ENCODE measurements at regions not wholly inside any gene's neighbourhood (a gene's known extent, or its start where the extent isn't known, plus 50 kb on each side); places are given as distances from the start of the nearest gene placed in this dataset.
"Not testable (repeated sequence)": the region's sequence is repeated elsewhere in the genome, so short reads cannot be mapped to it uniquely, and the experiment has no call there.

GRCh38 chr7:76875760-76876159 is 156.4 kb downstream of the SPDYE17 start:
- FAIRE-seq; BruUV-seq (replicated peaks); H3K27ac ChIP-seq (ENCODE audit: insufficient read depth, low read depth, low read length); intact Hi-C loops (cut with micrococcal nuclease); H3K27me3 ChIP-seq (ENCODE audit: control insufficient read depth in 2 of 2, insufficient read depth in 2 of 2, low read length in 2 of 2); POLR2A ChIA-PET; H3K79me2 ChIP-seq (ENCODE audit: control insufficient read depth, insufficient read depth, low read length); H3K9me3 ChIP-seq (replicated peaks; ENCODE audit: control insufficient read depth, insufficient read depth, low read length); CTCF ChIA-PET; H3K9ac ChIP-seq (replicated peaks; ENCODE audit: extremely low read depth, insufficient read depth, low read length); H3K9me1 ChIP-seq (replicated peaks; ENCODE audit: control insufficient read depth, extremely low read depth, insufficient read depth, low read length); dilution Hi-C loops (cut with MboI; ENCODE audit: extremely low pct_ligation_motif_present, low sequenced_read_pairs); DNase-seq (ENCODE audit: low read depth, low spot score); H2AFZ ChIP-seq (ENCODE audit: low read depth, low read length); H3K36me3 ChIP-seq (ENCODE audit: control insufficient read depth in 2 of 2, extremely low read depth in 1 of 2, insufficient read depth in 2 of 2, low read length in 2 of 2); H3K4me3 ChIP-seq (replicated peaks in 1 of 3; ENCODE audit: insufficient read depth in 1 of 3, low read depth in 1 of 3, low read length in 3 of 3); H4K20me1 ChIP-seq (replicated peaks; ENCODE audit: control insufficient read depth, extremely low read depth, insufficient read depth, low read length); H3K4me2 ChIP-seq (ENCODE audit: insufficient read depth, low read length); H3K4me1 ChIP-seq (ENCODE audit: control insufficient read depth, extremely low read depth, insufficient read depth, low read length): not testable (repeated sequence)

- BruUV-seq (replicated peaks); H3K9ac ChIP-seq (replicated peaks; ENCODE audit: extremely low read depth, insufficient read depth, low read length); H3K9me3 ChIP-seq (replicated peaks; ENCODE audit: control insufficient read depth, insufficient read depth, low read length); H3K4me1 ChIP-seq (ENCODE audit: control insufficient read depth, extremely low read depth, insufficient read depth, low read length); H3K36me3 ChIP-seq (ENCODE audit: control insufficient read depth in 2 of 2, extremely low read depth in 1 of 2, insufficient read depth in 2 of 2, low read length in 2 of 2); H3K4me2 ChIP-seq (ENCODE audit: insufficient read depth, low read length); POLR2A ChIA-PET; H3K4me3 ChIP-seq (replicated peaks in 1 of 3; ENCODE audit: insufficient read depth in 1 of 3, low read depth in 1 of 3, low read length in 3 of 3); H3K9me1 ChIP-seq (replicated peaks; ENCODE audit: control insufficient read depth, extremely low read depth, insufficient read depth, low read length); FAIRE-seq; H3K27me3 ChIP-seq (ENCODE audit: control insufficient read depth in 2 of 2, insufficient read depth in 2 of 2, low read length in 2 of 2); H3K27ac ChIP-seq (ENCODE audit: insufficient read depth, low read depth, low read length); intact Hi-C loops (cut with micrococcal nuclease); H2AFZ ChIP-seq (ENCODE audit: low read depth, low read length); DNase-seq (ENCODE audit: low read depth, low spot score); dilution Hi-C loops (cut with MboI; ENCODE audit: extremely low pct_ligation_motif_present, low sequenced_read_pairs); H3K79me2 ChIP-seq (ENCODE audit: control insufficient read depth, insufficient read depth, low read length); CTCF ChIA-PET; H4K20me1 ChIP-seq (replicated peaks; ENCODE audit: control insufficient read depth, extremely low read depth, insufficient read depth, low read length): not testable (repeated sequence)
Observed at GRCh38 chr7:76870504-76870808, 161.7 kb downstream of the SPDYE17 start.

- intact Hi-C loops (cut with micrococcal nuclease) = not testable (repeated sequence)
Observed at GRCh38 chr7:76867364-76867889, 164.7 kb downstream of the SPDYE17 start.

GRCh38 chr7:76863150-76863773 is 168.9 kb downstream of the SPDYE17 start:
- H3K79me2 ChIP-seq (ENCODE audit: control insufficient read depth, insufficient read depth, low read length); intact Hi-C loops (cut with micrococcal nuclease); dilution Hi-C loops (cut with MboI; ENCODE audit: extremely low pct_ligation_motif_present, low sequenced_read_pairs); DNase-seq (ENCODE audit: low read depth, low spot score); H3K9me1 ChIP-seq (replicated peaks; ENCODE audit: control insufficient read depth, extremely low read depth, insufficient read depth, low read length); H2AFZ ChIP-seq (ENCODE audit: low read depth, low read length); H3K9me3 ChIP-seq (replicated peaks; ENCODE audit: control insufficient read depth, insufficient read depth, low read length); H3K4me3 ChIP-seq (replicated peaks in 1 of 3; ENCODE audit: insufficient read depth in 1 of 3, low read depth in 1 of 3, low read length in 3 of 3); CTCF ChIA-PET; H3K36me3 ChIP-seq (ENCODE audit: control insufficient read depth in 2 of 2, extremely low read depth in 1 of 2, insufficient read depth in 2 of 2, low read length in 2 of 2); H3K4me2 ChIP-seq (ENCODE audit: insufficient read depth, low read length); FAIRE-seq; POLR2A ChIA-PET; H4K20me1 ChIP-seq (replicated peaks; ENCODE audit: control insufficient read depth, extremely low read depth, insufficient read depth, low read length); H3K27me3 ChIP-seq (ENCODE audit: control insufficient read depth in 2 of 2, insufficient read depth in 2 of 2, low read length in 2 of 2); H3K9ac ChIP-seq (replicated peaks; ENCODE audit: extremely low read depth, insufficient read depth, low read length); H3K27ac ChIP-seq (ENCODE audit: insufficient read depth, low read depth, low read length); H3K4me1 ChIP-seq (ENCODE audit: control insufficient read depth, extremely low read depth, insufficient read depth, low read length); BruUV-seq (replicated peaks): not testable (repeated sequence)

More at GRCh38 chr7:76867364-76867889, 164.7 kb downstream of the SPDYE17 start:
- DNase-seq (ENCODE audit: low read depth, low spot score); H3K79me2 ChIP-seq (ENCODE audit: control insufficient read depth, insufficient read depth, low read length); BruUV-seq (replicated peaks); H3K27ac ChIP-seq (ENCODE audit: insufficient read depth, low read depth, low read length); H3K4me2 ChIP-seq (ENCODE audit: insufficient read depth, low read length); FAIRE-seq; H3K9me3 ChIP-seq (replicated peaks; ENCODE audit: control insufficient read depth, insufficient read depth, low read length); H3K4me1 ChIP-seq (ENCODE audit: control insufficient read depth, extremely low read depth, insufficient read depth, low read length); H4K20me1 ChIP-seq (replicated peaks; ENCODE audit: control insufficient read depth, extremely low read depth, insufficient read depth, low read length); H3K36me3 ChIP-seq (ENCODE audit: control insufficient read depth in 2 of 2, extremely low read depth in 1 of 2, insufficient read depth in 2 of 2, low read length in 2 of 2); H3K4me3 ChIP-seq (replicated peaks in 1 of 3; ENCODE audit: insufficient read depth in 1 of 3, low read depth in 1 of 3, low read length in 3 of 3); H3K9ac ChIP-seq (replicated peaks; ENCODE audit: extremely low read depth, insufficient read depth, low read length); POLR2A ChIA-PET; H3K27me3 ChIP-seq (ENCODE audit: control insufficient read depth in 2 of 2, insufficient read depth in 2 of 2, low read length in 2 of 2); H2AFZ ChIP-seq (ENCODE audit: low read depth, low read length); H3K9me1 ChIP-seq (replicated peaks; ENCODE audit: control insufficient read depth, extremely low read depth, insufficient read depth, low read length); CTCF ChIA-PET; dilution Hi-C loops (cut with MboI; ENCODE audit: extremely low pct_ligation_motif_present, low sequenced_read_pairs): not testable (repeated sequence)

Measured in endothelial cell of umbilical vein (primary cell).